ENCODE measurements at regions not wholly inside any gene's neighbourhood (a gene's known extent, or its start where the extent isn't known, plus 50 kb on each side); places are given as distances from the start of the nearest gene placed in this dataset.
A peak's percentile ranks its signal among the peaks of the same experiment; 100 is the strongest.

DNA sequence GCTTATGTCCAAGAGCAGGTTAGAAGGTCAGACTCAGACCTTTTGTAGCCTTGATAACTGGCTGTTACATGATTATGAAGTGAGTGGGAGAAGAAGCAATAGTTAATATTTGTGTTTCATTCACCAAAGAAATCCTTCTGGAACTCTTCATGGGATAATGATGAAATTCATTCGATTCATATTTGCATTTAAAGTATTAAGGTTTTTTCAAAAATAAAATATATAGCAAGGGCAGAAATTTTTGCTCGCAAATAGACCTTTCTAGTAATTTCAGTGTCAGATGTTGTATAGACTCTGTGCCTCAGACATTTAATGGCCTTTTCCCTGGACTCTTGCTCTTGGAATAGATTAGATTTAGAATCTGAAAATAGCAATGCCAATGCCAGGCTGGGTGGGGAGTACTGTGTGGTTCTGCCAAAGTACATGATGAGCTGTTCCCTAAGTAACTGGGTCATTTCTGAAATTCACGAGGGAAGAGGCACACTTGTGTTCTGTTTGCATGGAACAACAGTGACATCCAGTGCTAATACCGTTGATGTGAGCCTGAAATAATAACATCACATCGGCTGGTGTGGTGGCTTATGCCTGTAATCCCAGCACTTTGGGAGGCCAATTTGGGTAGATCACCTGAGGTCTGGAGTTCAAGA, 119.2 kb downstream of the MBL2 start:
- 32 to 66% (median 51%) methylated on average over 5 of the region's 5 CpGs for WGBS, 3 donors
- Histone ChIP-seq H3K27ac (no peak overlapping the region), H3K27me3 (ENCODE audit: insufficient read depth in 3 of 3, low read length in 2 of 3) (no peaks in the 10 kb centered on the region), H3K4me1 (peaks cover 7% of the 10 kb centered on the region), H3K4me3 (no peak overlapping the region), H3K36me3 (ENCODE audit: insufficient read depth in 1 of 2, low read depth in 1 of 2) (no peaks in the 10 kb centered on the region), H3K9me3 (no peaks in the 10 kb centered on the region)
- ATAC-seq, result peak; percentile 64 to 99 (median 83)
- intact Hi-C loops (cut with DNase I), result no loop called here
- peak in 1 of 2 donors; percentile 48 for DNase-seq
- TF ChIP-seq, protein P1, sequence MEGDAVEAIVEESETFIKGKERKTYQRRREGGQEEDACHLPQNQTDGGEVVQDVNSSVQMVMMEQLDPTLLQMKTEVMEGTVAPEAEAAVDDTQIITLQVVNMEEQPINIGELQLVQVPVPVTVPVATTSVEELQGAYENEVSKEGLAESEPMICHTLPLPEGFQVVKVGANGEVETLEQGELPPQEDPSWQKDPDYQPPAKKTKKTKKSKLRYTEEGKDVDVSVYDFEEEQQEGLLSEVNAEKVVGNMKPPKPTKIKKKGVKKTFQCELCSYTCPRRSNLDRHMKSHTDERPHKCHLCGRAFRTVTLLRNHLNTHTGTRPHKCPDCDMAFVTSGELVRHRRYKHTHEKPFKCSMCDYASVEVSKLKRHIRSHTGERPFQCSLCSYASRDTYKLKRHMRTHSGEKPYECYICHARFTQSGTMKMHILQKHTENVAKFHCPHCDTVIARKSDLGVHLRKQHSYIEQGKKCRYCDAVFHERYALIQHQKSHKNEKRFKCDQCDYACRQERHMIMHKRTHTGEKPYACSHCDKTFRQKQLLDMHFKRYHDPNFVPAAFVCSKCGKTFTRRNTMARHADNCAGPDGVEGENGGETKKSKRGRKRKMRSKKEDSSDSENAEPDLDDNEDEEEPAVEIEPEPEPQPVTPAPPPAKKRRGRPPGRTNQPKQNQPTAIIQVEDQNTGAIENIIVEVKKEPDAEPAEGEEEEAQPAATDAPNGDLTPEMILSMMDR (IDR thresholded peaks at IDR 0.05), result no peak

DNA sequence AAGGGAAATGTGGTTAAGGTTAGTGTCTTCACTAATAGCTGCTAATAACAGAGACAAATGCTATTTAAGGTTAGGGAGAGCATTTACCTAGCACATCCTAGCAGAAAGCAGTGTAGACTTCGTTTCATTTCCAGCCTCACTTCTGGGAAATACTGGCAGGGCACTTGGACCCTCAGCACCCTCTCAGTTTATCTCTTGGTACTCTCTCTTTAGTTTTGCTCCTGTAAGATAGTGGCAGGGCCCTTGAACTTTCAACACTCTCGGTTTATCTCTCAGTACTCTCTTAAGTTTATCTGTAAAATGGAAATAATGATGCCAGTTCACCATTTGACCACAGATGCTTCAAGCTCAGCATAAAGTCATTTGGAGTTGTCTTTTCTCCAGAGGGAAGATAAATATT, 118.4 kb downstream of the MBL2 start:
- no peaks in the 10 kb centered on the region for H3K9me3 ChIP-seq
- WGBS, 3 donors, result 69 to 80% (median 70%) methylated on average over 2 of the region's 2 CpGs
- TF ChIP-seq, protein P1 (IDR thresholded peaks at IDR 0.05), result no peak
- H3K27ac ChIP-seq, result no peak overlapping the region
- H3K36me3 ChIP-seq (ENCODE audit: insufficient read depth in 1 of 2, low read depth in 1 of 2), result no peaks in the 10 kb centered on the region
- H3K27me3 ChIP-seq (ENCODE audit: insufficient read depth in 3 of 3, low read length in 2 of 3), result no peaks in the 10 kb centered on the region
- peaks cover 7% of the 10 kb centered on the region for H3K4me1 ChIP-seq
- DNase-seq, result no peak
- no peak overlapping the region for H3K4me3 ChIP-seq
- ATAC-seq, result no peak
- intact Hi-C loops (cut with DNase I), result no loop called here

DNA sequence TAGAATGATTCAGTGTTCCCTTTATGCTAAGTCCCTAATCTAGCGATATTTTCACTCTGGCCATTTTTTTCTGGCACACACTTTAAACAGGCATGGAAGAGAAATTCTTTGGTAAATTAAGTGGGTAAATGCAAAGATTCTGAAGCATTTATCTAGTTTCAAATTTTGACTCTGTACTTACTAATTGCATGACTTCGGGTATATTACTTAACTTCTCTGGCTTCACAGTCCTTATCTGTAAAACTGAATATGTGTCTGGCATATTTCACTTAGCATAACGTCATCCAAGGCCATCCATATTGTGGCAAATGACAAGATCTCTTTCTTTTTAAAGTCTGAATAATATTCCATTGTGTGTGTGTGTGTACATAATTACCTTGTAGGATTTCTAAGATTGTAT, 114.5 kb downstream of the MBL2 start:
- WGBS, 3 donors, result 27 to 36% (median 36%) methylated on average over 3 of the region's 3 CpGs
- Histone ChIP-seq H3K9me3 (no peaks in the 10 kb centered on the region), H3K27ac (no peak overlapping the region), H3K27me3 (ENCODE audit: insufficient read depth in 3 of 3, low read length in 2 of 3) (no peaks in the 10 kb centered on the region), H3K4me3 (no peak overlapping the region), H3K4me1 (peaks cover 5% of the 10 kb centered on the region), H3K36me3 (ENCODE audit: insufficient read depth in 1 of 2, low read depth in 1 of 2) (no peaks in the 10 kb centered on the region)
- ATAC-seq (no peak), DNase-seq (no peak)
- TF ChIP-seq, protein P1 (IDR thresholded peaks at IDR 0.05), result no peak
- intact Hi-C loops (cut with DNase I), result no loop called here

DNA sequence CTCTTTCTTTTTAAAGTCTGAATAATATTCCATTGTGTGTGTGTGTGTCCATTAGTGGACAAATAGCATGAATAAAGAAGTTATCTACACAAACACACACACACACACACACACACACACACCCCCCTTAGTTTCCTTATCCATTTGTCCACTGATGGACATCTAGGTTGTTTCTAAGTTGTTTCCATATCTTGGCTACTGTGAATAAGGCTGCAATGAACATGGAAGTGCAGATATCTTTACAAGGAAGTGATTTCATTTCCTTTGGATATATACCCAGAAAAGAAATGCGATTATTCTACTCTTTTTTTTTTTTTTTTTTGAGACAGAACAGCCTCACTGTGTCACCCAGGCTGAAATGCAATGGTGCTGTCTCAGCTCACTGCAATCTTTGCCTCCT, 113.5 kb downstream of the MBL2 start:
- 56 to 63% (median 58%) methylated on average over 1 of the region's 1 CpG for WGBS, 3 donors
- Histone ChIP-seq H3K27ac (no peak overlapping the region), H3K9me3 (no peaks in the 10 kb centered on the region), H3K36me3 (ENCODE audit: insufficient read depth in 1 of 2, low read depth in 1 of 2) (no peaks in the 10 kb centered on the region), H3K4me1 (no peaks in the 10 kb centered on the region), H3K4me3 (no peak overlapping the region), H3K27me3 (ENCODE audit: insufficient read depth in 3 of 3, low read length in 2 of 3) (no peaks in the 10 kb centered on the region)
- intact Hi-C loops (cut with DNase I), result no loop called here
- DNase-seq (no peak), ATAC-seq (no peak)
- TF ChIP-seq, protein P1 (IDR thresholded peaks at IDR 0.05), result no peak

DNA sequence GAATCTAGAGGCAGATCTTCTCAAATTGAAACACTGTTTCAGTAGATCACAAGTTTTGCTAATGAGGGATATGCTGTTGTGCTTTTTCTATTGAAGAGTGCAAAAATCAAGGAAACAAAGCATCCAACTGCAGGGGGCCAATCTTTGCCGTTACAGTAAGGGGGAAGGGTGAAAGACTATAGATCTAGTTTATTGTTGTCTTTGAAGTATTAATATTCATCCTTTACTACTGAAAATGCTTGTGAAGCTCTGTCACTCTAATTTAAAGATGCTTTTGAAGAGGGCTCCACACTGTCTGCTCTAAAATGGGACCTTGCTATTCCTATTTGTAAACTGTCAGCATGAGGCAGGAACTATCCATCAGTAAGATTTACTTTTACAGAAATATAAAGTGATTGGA, 110.3 kb downstream of the MBL2 start:
- no peak for ATAC-seq
- TF ChIP-seq, protein P1 (IDR thresholded peaks at IDR 0.05), result no peak
- H3K4me1 ChIP-seq, result no peaks in the 10 kb centered on the region
- WGBS, 3 donors, result 18 to 33% (median 21%) methylated on average over 1 of the region's 1 CpG
- H3K9me3 ChIP-seq, result peaks cover 8% of the 10 kb centered on the region
- intact Hi-C loops (cut with DNase I), result no loop called here
- H3K4me3 ChIP-seq, result no peak overlapping the region
- no peak for DNase-seq
- no peaks in the 10 kb centered on the region for H3K27me3 ChIP-seq (ENCODE audit: insufficient read depth in 3 of 3, low read length in 2 of 3)
- no peak overlapping the region for H3K27ac ChIP-seq
- H3K36me3 ChIP-seq (ENCODE audit: insufficient read depth in 1 of 2, low read depth in 1 of 2), result no peaks in the 10 kb centered on the region
